ENCODE measurements at regions not wholly inside any gene's neighbourhood (a gene's known extent, or its start where the extent isn't known, plus 50 kb on each side); places are given as distances from the start of the nearest gene placed in this dataset.
"Not testable (repeated sequence)": the region's sequence is repeated elsewhere in the genome, so short reads cannot be mapped to it uniquely, and the experiment has no call there.

DNA sequence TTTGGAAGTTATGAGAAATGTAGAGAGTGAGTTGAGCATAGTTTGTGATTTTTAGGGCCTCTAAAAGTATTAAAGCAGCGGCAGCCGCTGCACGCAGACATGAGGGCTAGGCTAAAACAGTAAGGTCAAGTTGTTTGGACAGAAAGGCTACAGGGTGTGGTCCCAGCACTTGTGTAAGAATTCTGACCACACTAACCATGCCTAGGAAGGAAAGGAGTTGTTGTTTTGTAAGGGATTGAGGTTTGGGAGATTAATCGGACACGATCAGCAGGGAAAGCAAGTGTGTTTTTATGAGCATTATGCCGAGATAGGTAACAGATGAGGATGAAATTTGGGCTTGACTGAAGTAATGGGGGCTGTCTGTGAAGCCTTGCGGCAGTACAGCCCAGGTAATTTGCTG, 117.9 kb downstream of the ADAMTS15 start:
- TF ChIP-seq POLR2AphosphoS5 (IDR thresholded peaks at IDR 0.05; ENCODE audit: borderline replicate concordance, low read depth, low read length); EZH2 (IDR thresholded peaks at IDR 0.05); FOXP2 (optimal IDR thresholded peaks at IDR 0.05; ENCODE audit: control extremely low read depth, extremely low read length, insufficient read depth): not testable (repeated sequence)
